NCI-H1417 (cell line): ENCODE measurements at regions not wholly inside any gene's neighbourhood (a gene's known extent, or its start where the extent isn't known, plus 50 kb on each side); places are given as distances from the start of the nearest gene placed in this dataset.
A peak's percentile ranks its signal among the peaks of the same experiment; 100 is the strongest.
"Not testable (repeated sequence)": the region's sequence is repeated elsewhere in the genome, so short reads cannot be mapped to it uniquely, and the experiment has no call there.

ENCODE experiments used
- DNase-seq, 3 experiments: peaks; one replicate each; lab custom pipeline; 2025; lab: John Stamatoyannopoulos, UW

DNA sequence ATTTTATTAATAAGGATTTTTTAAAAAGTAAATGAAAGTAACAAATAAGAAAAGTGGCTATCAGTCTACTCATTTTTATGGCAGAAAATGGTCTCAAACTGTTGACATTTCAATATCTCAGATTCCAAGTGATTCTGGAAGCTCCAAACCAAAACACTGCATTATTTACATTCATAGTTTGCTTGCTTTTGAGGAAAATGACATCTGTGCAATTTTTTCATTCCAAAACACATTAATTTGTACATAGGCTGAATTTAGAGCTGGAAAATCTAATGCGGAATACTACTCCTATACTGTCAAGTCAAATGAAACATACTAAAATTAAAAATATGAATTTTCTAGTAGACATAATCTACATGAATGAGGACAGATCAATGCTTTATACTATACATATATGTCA, 1047.6 kb downstream of the CDH9 start:
- no peak for DNase-seq

DNA sequence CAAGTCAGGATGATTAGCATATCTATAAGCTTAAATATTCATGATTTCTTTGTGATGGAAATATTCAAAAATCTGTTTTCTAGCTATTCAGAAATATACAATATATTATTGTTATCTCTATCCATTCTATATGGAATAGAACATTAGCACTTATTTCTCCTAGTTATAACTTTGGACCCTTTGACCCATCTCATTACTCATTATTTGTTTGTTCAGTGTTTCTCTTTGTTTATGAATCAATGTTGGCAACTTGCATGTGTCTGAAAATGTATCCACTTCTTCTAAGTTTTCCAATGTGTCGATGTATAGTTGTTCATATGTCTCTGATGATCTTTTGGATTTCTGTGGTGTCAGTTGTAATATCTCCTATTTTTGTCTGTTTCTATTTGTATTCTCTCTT, 1059.3 kb downstream of the CDH9 start:
- no peak for DNase-seq

DNA sequence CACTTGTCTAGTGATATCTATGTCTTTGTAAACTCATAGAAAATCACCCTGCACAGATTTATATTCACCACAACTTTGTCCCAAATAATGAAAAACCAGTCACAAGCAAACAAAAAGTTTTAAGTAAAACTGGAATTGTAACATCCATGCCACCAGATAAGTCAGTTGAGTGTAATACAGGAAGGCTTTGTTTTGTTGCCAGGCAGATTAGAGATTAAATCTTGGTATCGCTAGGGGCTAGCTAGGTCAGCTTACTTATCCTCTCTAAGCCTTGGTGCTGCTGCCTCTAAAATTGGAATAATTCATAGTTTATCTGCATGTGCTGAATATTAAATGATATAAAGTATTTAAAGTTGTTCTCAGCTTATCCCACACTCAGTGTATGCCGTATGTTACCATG, 1062.5 kb downstream of the CDH9 start:
- no peak for DNase-seq

DNA sequence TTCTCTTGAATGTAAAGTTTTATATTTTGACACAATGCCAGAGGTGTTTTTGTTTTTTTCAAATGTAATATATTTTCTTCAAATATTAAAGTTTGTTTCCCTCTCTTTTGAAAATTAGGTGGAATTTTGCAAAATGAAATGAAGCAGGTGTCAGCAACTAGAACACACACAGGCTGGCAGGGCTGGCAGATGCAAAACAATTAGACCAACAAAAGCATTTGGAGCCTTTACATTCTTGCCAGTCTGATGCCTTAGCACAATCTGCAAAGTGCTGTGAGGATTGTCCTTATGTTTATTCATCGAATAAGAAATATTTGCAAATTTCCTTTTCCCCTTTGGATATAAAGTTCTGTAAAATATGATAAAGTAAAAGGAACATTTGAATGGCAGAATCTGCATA, 1063.9 kb downstream of the CDH9 start:
- peak in 1 of 3 experiments; percentile 20 for DNase-seq

DNA sequence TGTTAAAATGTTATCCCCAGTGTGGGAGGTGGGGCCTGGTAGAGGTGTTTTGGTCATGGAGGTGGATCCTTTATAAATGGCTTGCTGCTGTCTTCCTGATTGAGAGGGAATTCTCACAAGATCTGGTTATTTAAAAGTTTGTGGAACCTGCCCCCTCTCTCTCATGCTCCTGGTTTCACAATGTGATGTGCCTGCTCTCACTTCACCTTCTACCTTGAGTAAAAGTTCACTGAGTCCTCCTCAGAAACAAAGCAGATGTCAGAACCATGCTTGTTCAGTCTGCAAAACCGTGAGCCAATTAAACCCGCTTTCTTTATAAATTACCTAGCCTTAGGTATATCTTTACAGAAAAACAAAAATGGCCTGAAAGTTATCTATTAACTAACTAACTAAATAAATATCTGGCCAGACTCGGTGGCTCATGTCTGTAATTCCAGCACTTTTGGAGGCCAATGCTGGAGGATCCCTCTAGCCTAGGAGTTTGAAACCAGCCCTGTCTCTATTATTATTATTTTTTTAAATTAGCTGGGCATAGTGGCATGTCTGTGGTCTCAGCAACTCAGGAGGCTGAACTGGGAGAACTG, 1067.4 kb downstream of the CDH9 start:
- DNase-seq, result no peak

DNA sequence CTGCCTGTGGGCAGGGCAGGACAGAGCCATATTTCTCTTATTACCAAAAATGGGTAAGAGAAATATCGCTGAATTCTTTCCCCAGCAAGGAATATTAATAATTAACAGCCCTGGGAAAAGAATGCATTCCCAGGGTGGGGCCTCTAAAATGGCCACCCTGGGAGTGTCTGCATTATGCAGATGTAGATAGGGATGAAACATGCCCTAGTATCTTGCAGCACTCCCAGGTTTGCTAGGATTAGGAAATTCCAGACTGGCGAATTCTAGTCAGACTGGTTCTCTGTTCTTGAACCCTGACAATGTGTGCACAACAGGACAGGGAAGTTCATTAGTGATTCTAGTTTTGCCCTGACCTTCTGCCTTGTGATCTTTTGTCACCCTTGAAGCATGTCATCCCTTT, 1069.3 kb downstream of the CDH9 start:
- DNase-seq, result not testable (repeated sequence)

DNA sequence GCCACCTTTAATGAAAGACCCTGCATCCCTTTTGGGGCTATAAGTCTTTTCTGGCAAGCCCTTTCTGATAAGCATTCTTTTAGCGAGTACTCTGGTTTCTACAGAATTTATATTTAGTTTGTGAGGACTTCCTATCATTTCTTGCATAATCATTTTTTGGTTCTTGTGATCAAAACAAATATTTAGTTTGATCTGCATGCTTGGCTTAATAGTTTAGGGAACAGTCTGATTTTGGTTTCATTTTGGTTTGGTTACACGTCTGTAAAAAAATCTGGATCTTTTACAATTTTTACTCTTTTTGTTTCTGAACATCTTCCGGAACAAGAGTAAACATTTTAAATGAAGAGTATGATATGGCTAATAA, 1074.4 kb downstream of the CDH9 start:
- DNase-seq, result no peak

DNA sequence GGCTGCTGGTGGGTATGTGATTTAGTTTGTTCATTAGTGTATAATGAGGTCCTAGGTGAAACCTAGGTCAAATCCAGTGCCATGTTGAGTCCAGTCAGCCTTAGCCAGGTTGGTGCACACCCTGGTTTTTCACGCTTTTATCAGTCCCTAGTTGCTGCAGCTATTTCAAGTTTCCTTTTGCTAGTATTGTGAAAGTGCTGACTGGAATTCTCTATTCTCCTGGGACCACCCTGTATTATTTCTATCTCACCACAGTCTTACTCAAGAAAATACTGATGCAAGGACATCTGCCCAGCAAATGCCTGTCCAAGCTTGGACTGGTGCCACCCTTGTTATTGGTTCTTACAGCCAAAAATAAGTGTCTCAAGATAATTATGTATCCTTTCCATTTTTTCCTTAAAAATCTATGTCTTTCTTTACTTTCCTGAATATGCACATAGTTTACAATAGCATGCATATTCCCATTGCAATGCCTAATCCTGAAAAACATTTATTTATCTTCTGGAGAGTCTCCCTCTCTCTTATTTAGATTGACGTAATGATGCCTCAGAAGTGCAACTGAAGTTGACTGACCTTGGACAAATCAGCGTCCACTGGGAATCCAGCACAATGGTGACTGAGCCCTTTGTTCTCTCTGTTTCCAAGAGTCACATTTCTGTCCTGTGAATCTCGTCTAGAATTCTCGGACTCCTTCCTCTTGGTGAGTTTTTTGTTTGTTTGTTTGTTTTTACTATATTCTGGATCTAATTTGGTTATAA, 1075.0 kb downstream of the CDH9 start:
- no peak for DNase-seq

DNA sequence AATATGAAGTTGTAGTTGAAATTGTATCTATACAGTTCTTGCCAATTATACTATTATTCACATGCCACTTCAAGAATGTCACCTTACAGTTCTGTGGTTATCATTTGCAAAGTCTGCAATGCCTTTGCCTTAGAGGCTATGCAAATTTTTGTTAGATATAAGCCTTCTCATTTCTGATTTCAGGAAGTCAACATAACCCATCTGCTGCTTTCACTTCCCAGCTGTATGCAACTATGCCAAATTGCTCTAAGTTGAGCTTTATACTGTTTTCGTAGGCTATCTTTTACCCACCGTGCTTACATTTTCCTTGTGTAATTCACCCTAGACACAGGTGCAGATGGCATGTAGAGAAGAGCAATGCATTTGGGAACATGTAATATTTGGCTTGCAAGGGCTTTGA, 1083.0 kb downstream of the CDH9 start:
- no peak for DNase-seq

DNA sequence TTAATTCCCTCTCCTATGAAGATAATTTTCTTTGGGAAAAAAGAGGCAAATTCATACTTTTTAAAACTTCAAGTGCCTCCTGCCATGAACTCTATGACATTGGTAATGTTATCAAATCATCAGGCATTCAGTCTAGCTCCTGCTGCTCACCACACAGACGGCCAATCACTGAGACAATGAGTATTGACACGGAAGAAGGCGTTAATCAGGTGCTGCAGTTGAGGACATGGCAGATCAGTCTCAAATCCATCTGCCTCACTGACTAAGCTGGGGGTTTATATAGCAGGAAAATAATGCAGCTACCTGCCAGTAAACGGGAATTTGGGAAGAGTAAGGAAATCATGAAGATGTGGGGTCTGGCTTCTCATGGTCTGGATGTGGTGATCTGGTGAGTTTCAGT, 1087.7 kb downstream of the CDH9 start:
- DNase-seq, result no peak

DNA sequence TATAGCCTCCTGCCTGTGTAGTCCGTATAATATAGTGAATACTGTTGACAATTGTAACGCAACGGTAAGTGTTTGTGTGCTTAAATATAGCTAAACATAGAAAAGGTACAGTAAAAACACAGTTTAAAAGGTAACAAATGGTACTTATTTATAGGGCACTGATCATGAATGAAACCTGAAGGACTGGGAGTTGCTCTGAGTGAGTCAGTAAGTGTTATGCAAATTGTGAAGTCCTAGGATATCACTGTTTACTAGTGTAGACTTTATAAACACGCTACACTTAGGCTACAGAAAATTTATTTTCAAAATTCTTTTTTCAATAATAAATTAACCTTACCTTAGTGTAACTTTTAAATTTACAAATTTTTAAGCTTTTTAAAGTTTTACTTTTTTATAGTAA, 1090.1 kb downstream of the CDH9 start:
- DNase-seq, result no peak

DNA sequence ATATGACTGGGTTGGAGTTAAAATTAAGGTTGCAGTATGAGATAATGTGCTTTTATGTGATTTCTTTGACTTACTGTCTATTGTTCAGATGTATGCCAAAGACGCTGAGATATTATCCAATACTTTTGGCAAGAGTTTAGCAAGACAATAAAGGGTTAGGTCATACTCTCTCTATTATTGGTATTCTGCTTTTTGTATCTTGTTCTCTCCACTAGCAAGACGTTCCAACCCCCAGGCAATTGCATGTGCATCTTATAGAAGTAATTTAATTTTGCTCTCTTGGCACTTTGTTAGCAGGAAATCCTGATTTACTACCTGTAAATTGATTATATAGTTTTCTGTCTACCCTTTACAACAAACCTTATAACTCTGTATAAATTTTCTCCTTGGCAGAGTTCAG, 1093.6 kb downstream of the CDH9 start:
- DNase-seq, result no peak

DNA sequence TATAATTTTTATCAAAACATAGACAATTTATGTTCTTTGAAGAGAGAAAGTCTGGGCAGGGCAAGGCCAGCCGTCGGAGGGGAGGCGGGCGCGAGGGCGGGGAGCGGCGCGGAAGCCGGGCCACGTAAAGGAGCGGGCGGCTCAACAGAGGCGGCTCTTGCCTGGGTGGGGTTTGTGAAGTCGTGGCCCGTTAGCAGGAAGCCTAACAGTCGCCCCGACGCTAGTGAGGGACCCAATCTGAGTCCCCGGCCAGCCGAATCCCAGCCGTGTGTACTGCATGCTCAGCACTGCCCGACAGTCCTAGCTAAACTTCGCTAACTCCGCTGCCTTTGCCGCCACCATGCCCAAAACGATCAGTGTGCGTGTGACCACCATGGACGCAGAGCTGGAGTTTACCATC, 1129.2 kb downstream of the CDH9 start:
- no peak for DNase-seq

DNA sequence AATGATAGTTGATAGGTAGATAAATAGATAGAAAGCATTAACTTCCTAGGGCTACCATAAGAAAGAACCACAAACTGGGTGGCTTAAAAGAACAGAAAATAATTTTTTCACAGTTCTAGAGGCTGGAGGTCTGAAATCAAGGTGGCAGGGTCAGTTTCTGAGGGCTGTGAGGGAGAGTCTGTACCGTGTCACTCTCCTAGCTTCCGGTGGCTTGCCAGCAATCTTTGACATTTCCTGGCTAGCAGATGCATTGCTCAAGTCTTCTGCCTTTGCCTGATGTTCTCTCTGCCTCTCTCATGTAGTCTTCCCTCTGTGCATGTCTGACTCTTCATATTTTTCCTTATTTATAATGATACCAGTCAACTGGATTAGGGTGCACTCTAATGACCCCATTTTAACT, 1132.7 kb downstream of the CDH9 start:
- DNase-seq, result no peak

DNA sequence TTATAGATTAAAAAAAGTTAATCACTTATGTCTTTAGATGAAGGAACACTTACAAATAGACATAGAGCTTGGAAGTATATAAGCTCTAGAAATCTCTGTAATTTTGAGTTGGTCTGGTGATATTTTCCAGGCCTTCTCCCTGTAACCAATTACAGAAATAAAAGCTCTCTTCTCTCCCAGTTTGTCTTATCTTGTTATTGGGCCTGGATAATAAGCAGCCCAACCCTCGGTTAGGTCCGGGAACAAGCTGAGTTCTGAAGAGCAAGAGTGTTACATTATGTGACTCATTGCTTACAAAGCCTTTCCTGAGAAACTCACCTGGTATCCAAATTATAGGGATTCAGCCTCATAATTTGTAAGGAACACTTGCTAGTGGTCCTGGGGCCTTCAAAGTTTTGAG, 1146.2 kb downstream of the CDH9 start:
- DNase-seq, result no peak

DNA sequence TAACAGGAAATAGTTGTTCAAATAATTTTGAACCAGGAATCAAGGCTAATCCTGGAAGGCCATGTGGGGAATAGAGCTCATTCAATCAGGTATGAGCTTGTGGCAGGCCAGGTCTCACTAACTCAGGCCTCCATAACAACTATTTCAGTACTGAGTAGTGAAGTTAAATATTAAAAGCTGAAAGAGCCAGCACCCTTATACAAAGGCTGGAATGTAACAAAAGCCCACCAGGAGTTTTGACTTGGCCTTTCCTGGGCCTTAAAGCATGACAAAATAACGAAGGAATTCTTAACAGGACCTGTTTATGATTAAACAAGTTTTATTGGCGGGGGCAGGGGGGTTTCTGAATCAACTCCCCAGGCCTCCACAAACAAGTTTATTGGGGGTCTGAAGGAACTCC, 1146.7 kb downstream of the CDH9 start:
- no peak for DNase-seq

DNA sequence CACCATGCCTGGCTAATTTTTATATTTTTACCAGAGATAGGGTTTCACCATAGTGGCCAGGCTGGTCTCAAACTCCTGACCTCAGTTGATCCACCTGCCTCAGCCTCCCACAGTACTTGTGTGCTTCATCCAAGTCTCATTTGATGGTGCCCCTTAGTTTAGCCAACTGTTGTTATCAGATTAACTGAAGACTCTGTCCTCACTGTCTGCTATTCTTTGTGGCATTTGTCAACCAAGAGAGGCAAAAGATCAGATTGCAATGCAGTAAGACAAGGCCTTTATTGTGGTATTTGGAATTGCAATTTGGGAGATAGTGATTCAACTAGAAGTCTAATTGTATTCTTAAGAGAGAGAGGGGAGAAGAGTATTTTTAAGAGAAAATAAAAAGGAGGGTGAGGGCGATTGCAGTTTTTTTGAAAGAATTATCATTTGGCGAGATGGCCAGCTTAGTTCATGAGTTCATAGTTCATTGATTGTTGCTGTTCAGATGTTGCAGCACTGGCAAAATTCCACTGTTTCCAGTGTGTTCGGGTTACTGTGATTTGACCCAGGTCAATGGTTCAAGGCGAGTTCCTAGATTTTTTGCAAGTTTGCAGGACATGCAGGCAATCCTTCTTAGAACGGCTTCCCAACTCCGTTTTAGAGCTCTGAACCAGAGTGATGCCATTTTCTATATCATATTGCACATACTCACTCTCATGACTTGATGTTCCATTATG, 1156.9 kb downstream of the CDH9 start:
- DNase-seq, result no peak

DNA sequence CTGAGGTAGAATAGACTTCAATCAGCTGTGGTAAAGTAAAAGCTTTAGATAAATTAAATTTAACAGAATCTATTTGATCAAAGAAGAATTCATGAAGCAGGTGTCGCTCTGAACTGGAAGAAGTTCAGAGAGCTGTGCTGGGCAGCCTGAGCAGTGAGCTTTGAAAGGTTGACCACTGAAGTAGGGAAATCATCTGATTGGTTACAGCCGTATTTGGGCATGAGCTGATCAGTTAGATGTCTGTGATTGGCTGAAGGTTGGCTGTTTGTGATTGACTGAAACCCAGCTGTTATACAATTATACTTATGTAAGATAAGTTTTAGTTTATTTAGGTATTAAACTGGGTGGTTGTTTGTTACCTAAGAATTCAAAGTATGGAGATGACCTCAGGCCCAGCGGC, 1174.6 kb downstream of the CDH9 start:
- no peak for DNase-seq

DNA sequence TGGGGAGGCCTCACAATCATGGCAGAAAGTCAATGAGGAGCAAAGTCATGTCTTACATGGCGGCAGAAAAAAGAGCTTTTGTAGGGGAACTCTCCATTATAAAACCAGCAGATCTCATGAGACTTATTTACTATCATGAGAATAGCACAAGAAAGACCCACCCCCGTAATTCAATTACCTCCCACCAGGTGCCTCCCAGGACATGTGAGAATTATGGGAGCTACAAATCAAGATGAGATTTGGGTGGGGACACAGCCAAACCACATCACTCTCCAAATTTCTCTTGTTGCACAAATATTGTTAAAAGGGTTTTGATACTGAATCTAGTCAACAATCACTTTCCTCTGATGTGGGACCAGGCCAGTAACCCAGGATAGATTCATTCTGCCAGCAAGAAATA, 1176.1 kb downstream of the CDH9 start:
- DNase-seq, result peak in 1 of 3 experiments; percentile 10

DNA sequence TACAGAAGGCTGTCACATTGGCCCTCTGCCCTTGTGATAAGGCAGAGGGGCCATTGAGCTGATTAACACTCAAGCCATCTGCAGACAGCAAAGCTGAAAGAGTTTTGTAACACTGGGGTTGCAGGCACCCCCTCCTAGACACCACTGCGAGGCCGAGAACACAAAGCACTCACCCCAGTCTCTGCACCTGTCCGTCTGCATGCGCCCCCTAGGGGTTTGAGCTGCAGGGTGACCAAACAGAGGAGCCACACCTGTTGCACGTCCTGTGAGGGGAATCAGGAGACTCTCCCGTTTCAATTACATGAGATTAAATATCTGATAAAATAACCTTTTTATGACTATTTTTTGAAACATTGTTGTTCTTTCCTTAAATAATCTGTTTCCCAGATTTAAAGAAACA, 1180.4 kb downstream of the CDH9 start:
- peak in 1 of 3 experiments; percentile 2 for DNase-seq

DNA sequence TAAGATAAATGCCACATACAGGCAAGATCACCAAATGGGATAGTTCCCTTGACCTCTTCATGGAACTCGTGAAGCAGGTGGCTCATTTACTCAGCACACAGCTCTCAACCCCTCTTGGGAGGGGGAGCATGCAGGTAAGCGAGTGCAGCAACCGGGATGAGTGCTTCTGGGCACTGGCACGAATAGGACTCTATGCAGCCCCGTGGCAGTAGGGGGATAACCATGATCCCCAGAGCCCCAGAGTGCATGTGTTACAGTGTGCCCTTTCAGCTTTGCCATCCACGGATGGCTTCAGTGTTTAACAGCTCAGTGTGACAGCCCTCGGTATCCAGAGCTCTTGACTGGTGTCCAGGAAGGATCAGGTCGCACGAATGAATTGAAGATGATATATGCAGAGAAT, 1187.1 kb downstream of the CDH9 start:
- DNase-seq, result no peak

DNA sequence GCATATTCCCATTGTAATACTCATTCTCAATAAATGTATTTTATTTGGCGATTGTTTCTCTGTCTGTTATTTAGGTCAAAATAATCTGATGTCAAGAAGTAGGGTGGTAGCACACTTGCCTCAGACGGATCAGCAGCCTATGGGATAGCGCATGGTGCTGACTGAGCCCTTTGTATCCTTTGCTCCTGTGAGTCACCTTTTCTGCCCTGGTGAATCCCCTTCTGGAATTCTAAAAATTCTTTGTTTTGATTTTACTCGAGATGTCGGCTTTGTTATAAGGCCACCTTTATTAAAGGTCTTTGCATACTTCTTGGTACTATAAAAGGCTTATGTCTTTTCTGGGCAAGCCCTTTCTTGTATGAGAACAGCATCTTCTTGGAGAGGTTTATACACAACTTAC, 1187.8 kb downstream of the CDH9 start:
- no peak for DNase-seq

DNA sequence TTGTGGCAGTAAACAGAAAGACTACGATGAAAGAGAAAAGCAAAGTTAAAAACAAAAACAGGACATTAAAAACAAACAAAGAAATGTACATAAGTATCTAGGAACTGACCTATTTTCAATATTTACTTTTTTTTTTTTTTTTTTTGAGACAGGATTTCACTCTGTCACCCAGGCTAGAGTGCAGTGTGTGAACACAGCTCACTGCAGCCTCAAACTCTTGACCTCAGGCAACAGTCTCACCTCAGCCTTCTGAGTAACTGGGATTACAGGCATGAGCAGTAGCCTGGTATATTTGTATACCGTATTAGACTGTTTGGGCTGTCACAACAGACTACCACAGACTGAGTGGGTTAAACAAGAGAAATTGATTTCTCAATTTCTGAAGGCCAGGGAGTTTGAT, 1189.1 kb downstream of the CDH9 start:
- DNase-seq, result no peak
